ENCODE measurements at regions not wholly inside any gene's neighbourhood (a gene's known extent, or its start where the extent isn't known, plus 50 kb on each side); places are given as distances from the start of the nearest gene placed in this dataset.

DNA sequence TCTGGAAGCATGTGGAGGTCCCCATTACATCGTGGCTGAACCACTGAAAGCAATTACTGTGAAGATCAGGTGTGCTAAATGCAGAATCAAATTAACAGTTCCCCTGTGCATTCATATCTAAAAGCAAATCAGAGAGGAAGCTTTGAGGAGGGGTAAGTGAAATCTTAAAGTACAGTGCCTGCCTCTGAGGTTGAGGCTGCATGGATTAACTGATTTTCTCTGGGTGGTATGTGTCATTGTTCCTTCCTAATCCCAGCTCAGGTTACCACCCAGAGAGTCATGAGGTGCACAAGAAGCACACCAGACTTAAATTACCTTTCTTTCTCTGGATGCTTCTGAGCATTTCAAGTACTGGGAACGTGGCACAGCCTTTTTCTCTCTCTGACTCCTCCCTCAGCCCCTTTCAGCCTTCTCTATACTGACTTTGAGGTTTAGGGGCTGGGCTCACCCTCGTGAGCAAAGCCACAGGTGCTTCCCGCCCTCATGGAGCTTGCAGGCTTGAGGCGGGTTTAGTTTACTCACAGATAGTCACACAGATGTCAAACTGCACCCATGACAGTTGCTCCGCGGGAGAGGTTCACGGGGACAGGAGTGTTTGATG, 237.6 kb upstream of the CRY1 start:
- TF ChIP-seq, protein P1, sequence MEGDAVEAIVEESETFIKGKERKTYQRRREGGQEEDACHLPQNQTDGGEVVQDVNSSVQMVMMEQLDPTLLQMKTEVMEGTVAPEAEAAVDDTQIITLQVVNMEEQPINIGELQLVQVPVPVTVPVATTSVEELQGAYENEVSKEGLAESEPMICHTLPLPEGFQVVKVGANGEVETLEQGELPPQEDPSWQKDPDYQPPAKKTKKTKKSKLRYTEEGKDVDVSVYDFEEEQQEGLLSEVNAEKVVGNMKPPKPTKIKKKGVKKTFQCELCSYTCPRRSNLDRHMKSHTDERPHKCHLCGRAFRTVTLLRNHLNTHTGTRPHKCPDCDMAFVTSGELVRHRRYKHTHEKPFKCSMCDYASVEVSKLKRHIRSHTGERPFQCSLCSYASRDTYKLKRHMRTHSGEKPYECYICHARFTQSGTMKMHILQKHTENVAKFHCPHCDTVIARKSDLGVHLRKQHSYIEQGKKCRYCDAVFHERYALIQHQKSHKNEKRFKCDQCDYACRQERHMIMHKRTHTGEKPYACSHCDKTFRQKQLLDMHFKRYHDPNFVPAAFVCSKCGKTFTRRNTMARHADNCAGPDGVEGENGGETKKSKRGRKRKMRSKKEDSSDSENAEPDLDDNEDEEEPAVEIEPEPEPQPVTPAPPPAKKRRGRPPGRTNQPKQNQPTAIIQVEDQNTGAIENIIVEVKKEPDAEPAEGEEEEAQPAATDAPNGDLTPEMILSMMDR (conservative IDR thresholded peaks at IDR 0.05; ENCODE audit: low read depth, low read length) = no peak
- no peak for TF ChIP-seq EZH2 (IDR thresholded peaks at IDR 0.05; ENCODE audit: low read length, unreplicated experiment)

Data from PC-3 (cell line).